ENCODE measurements at regions not wholly inside any gene's neighbourhood (a gene's known extent, or its start where the extent isn't known, plus 50 kb on each side); places are given as distances from the start of the nearest gene placed in this dataset.

GRCh38 chr2:66701656-66702055 is 266.7 kb downstream of the MEIS1 start:
- TF ChIP-seq FOXM1 (IDR thresholded peaks at IDR 0.05; ENCODE audit: borderline replicate concordance): no peak
- no peak for TF ChIP-seq L3MBTL2 (conservative IDR thresholded peaks at IDR 0.05)
- TF ChIP-seq BHLHE40 (IDR thresholded peaks at IDR 0.05; ENCODE audit: borderline replicate concordance): no peak
- no peak for TF ChIP-seq ARNT (IDR thresholded peaks at IDR 0.05)
- TF ChIP-seq, protein P1, sequence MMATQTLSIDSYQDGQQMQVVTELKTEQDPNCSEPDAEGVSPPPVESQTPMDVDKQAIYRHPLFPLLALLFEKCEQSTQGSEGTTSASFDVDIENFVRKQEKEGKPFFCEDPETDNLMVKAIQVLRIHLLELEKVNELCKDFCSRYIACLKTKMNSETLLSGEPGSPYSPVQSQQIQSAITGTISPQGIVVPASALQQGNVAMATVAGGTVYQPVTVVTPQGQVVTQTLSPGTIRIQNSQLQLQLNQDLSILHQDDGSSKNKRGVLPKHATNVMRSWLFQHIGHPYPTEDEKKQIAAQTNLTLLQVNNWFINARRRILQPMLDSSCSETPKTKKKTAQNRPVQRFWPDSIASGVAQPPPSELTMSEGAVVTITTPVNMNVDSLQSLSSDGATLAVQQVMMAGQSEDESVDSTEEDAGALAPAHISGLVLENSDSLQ (IDR thresholded peaks at IDR 0.05): no peak
- no peak for TF ChIP-seq SP1 (IDR thresholded peaks at IDR 0.05)
- TF ChIP-seq ELF4 (IDR thresholded peaks at IDR 0.05): no peak
- TF ChIP-seq FOXA1 (IDR thresholded peaks at IDR 0.05): no peak
- no peak for TF ChIP-seq FOXK2 (IDR thresholded peaks at IDR 0.05)
- TF ChIP-seq SUZ12 (IDR thresholded peaks at IDR 0.05): no peak
- no peak for TF ChIP-seq TARDBP (IDR thresholded peaks at IDR 0.05)

All from HEK293T (cell line).